Spleen (tissue), 11 donors: ENCODE measurements at regions not wholly inside any gene's neighbourhood (a gene's known extent, or its start where the extent isn't known, plus 50 kb on each side); places are given as distances from the start of the nearest gene placed in this dataset.

Experiments used
- DNase-seq: peaks from one replicate; pipeline ENCODE4 v3.0.0-alpha.2; 2020
- H3K27ac ChIP-seq, 8 donors: fragments of 200-600 bp; sonication (generic) in 7 of 8; 1 replicate in 4 of 8; 2 replicates in 4 of 8; pipeline versions ENCODE4 v1.5.0 to v1.8.0; 2016 to 2021; ENCODE audit warnings: inconsistent platforms in 4 of 8, mild to moderate bottlenecking in 4 of 8, moderate library complexity in 1 of 8
- H3K27me3 ChIP-seq, 7 donors: fragments of 200-600 bp; sonication (generic) in 6 of 7; replicated peaks in 1 of 7; 1 replicate in 4 of 7; 2 replicates in 3 of 7; pipeline versions ENCODE4 v1.5.0 to v1.8.0; 2016 to 2021; ENCODE audit warnings: inconsistent platforms in 3 of 7, mild to moderate bottlenecking in 1 of 7
- H3K36me3 ChIP-seq, 6 donors: fragments of 200-600 bp; sonication (generic) in 5 of 6; 1 replicate in 4 of 6; 2 replicates in 2 of 6; pipeline versions ENCODE4 v1.5.0 to v1.8.0; 2016 to 2021; ENCODE audit warnings: inconsistent platforms in 2 of 6
- H3K4me1 ChIP-seq, 6 donors: fragments of 200-600 bp; sonication (generic) in 5 of 6; 1 replicate in 3 of 6; 2 replicates in 3 of 6; pipeline versions ENCODE4 v1.5.0 to v1.8.0; 2016 to 2021; ENCODE audit warnings: inconsistent platforms in 3 of 6
- H3K4me3 ChIP-seq, 8 donors: fragments of 200-600 bp; sonication (generic) in 7 of 8; 1 replicate in 4 of 8; 2 replicates in 4 of 8; pipeline versions ENCODE4 v1.5.0 to v1.8.0; 2016 to 2021; ENCODE audit warnings: inconsistent platforms in 4 of 8, mild to moderate bottlenecking in 4 of 8, moderate library complexity in 2 of 8
- H3K9me3 ChIP-seq, 8 donors: fragments of 200-600 bp; sonication (generic) in 7 of 8; 1 replicate in 4 of 8; 2 replicates in 4 of 8; pipeline versions ENCODE4 v1.5.0 to v1.8.0; 2016 to 2021; ENCODE audit warnings: inconsistent platforms in 4 of 8
- POLR2A ChIP-seq, 3 donors: fragments of 450-650 bp; IDR thresholded peaks; one replicate each; pipeline ENCODE4 v1.5.1; 2017; ENCODE audit warnings: antibody characterized with exemption in 3 of 3, mild to moderate bottlenecking in 1 of 3
- POLR2AphosphoS5 ChIP-seq, 3 donors: sonication (generic); formaldehyde crosslinking; IDR thresholded peaks; one replicate each; pipeline ENCODE4 v1.5.1; 2017; ENCODE audit warnings: antibody characterized with exemption in 3 of 3
- WGBS, 5 donors: extraction: QIAGEN DNeasy Blood & Tissue Kit in 3 of 5; methylation state at CpG; one replicate each; pipeline versions ENCODE4 v1.1.5 to v1.1.7; 2013 to 2018; 5-methylcytosine and 5-hydroxymethylcytosine counted together
- intact Hi-C: fragments of 100-400 bp; cut with DNase I; formaldehyde crosslinking; loops from one replicate; pipeline ENCODE4 v1.15.0; 2023; ENCODE audit warnings: low total_unique reads
- TF ChIP-seq, protein P1 (sequence below), 11 experiments: fragments of 200-600 bp in 7 of 11; fragments of 450-650 bp in 4 of 11; sonication (generic) in 4 of 11; IDR thresholded peaks in 8 of 11; conservative IDR thresholded peaks in 3 of 11; 1 replicate in 7 of 11; 2 replicates in 4 of 11; pipeline versions ENCODE4 v1.4.0 to v1.8.0; 2016 to 2021; ENCODE audit warnings: antibody characterized with exemption in 11 of 11, inconsistent platforms in 4 of 11, mild to moderate bottlenecking in 1 of 11
- donor health status: healthy with polysubstance abuse.
- donor health status: DM: no; HTN: no; CAD: no; lungs with moderate emphysema.
- donor health status: DM: no; HTN: no; CAD: no.
- donor health status: Bipolar disorder and iron deficiency.
- donor health status: healthy.
- donor health status: DM: no; HTN: no; CAD: no.
- donor health status: DM: yes; HTN: yes; CAD: no.

DNA sequence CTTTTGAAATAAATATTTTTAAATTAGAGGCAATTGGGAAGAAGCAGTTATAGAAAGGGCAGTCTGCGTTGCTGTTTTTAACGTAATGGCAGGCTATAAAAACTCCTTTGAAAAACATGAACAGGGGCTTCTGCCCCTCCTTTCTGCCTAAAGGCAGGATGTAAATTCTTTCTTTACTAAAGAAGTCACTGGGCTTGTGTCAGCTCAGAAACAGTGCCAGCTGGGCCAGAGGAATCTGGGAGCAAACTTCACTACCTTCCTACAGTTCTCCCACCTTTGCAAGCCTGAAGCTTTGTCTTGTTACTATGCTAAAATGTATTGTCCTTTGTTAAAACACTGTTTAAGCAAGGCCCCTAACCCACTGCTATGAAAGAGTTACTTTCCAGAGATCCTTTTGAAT is 1664.8 kb downstream of the RPA4 start:
- Histone ChIP-seq H3K27ac (no peak overlapping the region), H3K27me3 (no peaks in the 10 kb centered on the region), H3K4me3 (no peak overlapping the region), H3K9me3 (no peaks in the 10 kb centered on the region), H3K4me1 (no peaks in the 10 kb centered on the region), H3K36me3 (no peaks in the 10 kb centered on the region)
- TF ChIP-seq, protein P1, sequence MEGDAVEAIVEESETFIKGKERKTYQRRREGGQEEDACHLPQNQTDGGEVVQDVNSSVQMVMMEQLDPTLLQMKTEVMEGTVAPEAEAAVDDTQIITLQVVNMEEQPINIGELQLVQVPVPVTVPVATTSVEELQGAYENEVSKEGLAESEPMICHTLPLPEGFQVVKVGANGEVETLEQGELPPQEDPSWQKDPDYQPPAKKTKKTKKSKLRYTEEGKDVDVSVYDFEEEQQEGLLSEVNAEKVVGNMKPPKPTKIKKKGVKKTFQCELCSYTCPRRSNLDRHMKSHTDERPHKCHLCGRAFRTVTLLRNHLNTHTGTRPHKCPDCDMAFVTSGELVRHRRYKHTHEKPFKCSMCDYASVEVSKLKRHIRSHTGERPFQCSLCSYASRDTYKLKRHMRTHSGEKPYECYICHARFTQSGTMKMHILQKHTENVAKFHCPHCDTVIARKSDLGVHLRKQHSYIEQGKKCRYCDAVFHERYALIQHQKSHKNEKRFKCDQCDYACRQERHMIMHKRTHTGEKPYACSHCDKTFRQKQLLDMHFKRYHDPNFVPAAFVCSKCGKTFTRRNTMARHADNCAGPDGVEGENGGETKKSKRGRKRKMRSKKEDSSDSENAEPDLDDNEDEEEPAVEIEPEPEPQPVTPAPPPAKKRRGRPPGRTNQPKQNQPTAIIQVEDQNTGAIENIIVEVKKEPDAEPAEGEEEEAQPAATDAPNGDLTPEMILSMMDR (IDR thresholded peaks at IDR 0.05 in 8 of 11, conservative IDR thresholded peaks at IDR 0.05 in 3 of 11) = no peak
- no peak for TF ChIP-seq POLR2A (IDR thresholded peaks at IDR 0.05)
- TF ChIP-seq POLR2AphosphoS5 (IDR thresholded peaks at IDR 0.05) = no peak
- DNase-seq = no peak
- 13 to 64% (median 48%) methylated on average over 2 of the region's 2 CpGs for WGBS, 5 donors
- intact Hi-C loops = no loop called here

- no peak for DNase-seq
- intact Hi-C loops = no loop called here
- H3K4me3 ChIP-seq = no peak overlapping the region
- TF ChIP-seq POLR2AphosphoS5 (IDR thresholded peaks at IDR 0.05) (no peak), POLR2A (IDR thresholded peaks at IDR 0.05) (no peak)
- TF ChIP-seq, protein P1 (IDR thresholded peaks at IDR 0.05 in 8 of 11, conservative IDR thresholded peaks at IDR 0.05 in 3 of 11) = no peak
- no peaks in the 10 kb centered on the region for H3K36me3 ChIP-seq
- H3K27me3 ChIP-seq = no peaks in the 10 kb centered on the region
- 26 to 86% (median 68%) methylated on average over 2 of the region's 2 CpGs for WGBS, 5 donors
- H3K9me3 ChIP-seq = no peaks in the 10 kb centered on the region
- no peaks in the 10 kb centered on the region for H3K4me1 ChIP-seq
- H3K27ac ChIP-seq = no peak overlapping the region
These were observed 1685.1 kb downstream of the RPA4 start for GRCh38 chrX:98568795-98569194.

DNA sequence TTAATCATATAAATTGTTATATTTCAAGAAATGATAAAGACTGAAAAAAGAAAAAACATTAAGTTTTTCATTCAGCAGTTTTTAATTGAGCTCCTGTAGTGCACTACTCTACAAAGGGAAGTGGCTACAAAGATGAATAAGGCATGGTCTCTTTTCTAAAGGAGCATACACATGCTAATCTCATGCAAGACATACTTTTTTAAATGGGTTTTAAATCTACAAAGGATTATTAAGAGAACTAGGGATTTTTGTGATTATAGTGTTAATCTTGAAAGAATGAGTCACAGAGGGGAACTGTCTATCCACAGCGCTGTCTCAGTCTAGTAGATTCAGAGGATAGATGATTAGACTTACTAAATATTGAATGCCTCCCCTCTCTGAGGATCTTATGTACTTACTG is 1722.2 kb downstream of the RPA4 start:
- Histone ChIP-seq H3K9me3 (no peaks in the 10 kb centered on the region), H3K36me3 (no peaks in the 10 kb centered on the region), H3K4me1 (no peaks in the 10 kb centered on the region), H3K27me3 (no peaks in the 10 kb centered on the region), H3K27ac (no peak overlapping the region), H3K4me3 (no peak overlapping the region)
- 34 to 77% (median 54%) methylated on average over 1 of the region's 1 CpG for WGBS, 5 donors
- no peak for DNase-seq
- intact Hi-C loops = no loop called here
- TF ChIP-seq POLR2AphosphoS5 (IDR thresholded peaks at IDR 0.05) (no peak), POLR2A (IDR thresholded peaks at IDR 0.05) (no peak)
- TF ChIP-seq, protein P1 (IDR thresholded peaks at IDR 0.05 in 8 of 11, conservative IDR thresholded peaks at IDR 0.05 in 3 of 11) = no peak

- Histone ChIP-seq H3K27me3 (no peaks in the 10 kb centered on the region), H3K4me1 (no peaks in the 10 kb centered on the region), H3K9me3 (no peaks in the 10 kb centered on the region), H3K36me3 (no peaks in the 10 kb centered on the region), H3K4me3 (no peak overlapping the region), H3K27ac (no peak overlapping the region)
- WGBS, 5 donors = 66 to 75% (median 72%) methylated on average over 2 of the region's 2 CpGs
- DNase-seq = no peak
- TF ChIP-seq, protein P1 (IDR thresholded peaks at IDR 0.05 in 8 of 11, conservative IDR thresholded peaks at IDR 0.05 in 3 of 11) = no peak
- TF ChIP-seq POLR2A (IDR thresholded peaks at IDR 0.05) (no peak), POLR2AphosphoS5 (IDR thresholded peaks at IDR 0.05) (no peak)
- intact Hi-C loops = no loop called here
These were observed 1724.0 kb downstream of the RPA4 start for GRCh38 chrX:98607739-98608138.
